ENCODE measurements at regions not wholly inside any gene's neighbourhood (a gene's known extent, or its start where the extent isn't known, plus 50 kb on each side); places are given as distances from the start of the nearest gene placed in this dataset.

DNA sequence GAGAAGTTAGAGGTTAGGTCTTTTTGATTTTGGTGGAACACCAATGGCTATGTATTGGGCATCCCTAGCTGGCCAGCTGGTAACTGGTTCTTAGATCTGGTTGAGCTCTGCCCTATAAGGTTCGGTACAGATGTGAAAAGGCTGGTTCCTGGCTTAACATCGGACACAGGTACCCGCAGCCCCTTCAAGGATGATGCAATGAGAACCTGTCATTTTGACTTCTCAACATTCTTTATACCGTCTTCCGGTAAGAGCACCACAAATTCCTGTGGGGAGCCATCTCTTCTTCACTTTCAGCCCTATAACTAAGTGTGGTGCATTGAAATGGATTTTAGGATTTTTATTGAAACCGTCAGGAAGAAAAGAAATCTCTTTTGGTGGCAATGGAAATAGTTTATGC, 222.8 kb downstream of the ADAMTS9 start:
- Histone ChIP-seq H3K27me3 (ENCODE audit: control insufficient read depth, insufficient read depth, low read length) (no peaks in the 10 kb centered on the region), H3K4me3 (ENCODE audit: low read length in 3 of 3) (no peak overlapping the region), H3K4me1 (ENCODE audit: control insufficient read depth in 2 of 3, insufficient read depth in 2 of 3, low read depth in 1 of 3, low read length in 3 of 3) (peaks cover 0 to 5% (median 0%) of the 10 kb centered on the region in 3 donors), H3K27ac (ENCODE audit: low read depth in 2 of 2, low read length in 2 of 2) (no peak overlapping the region), H3K9ac (ENCODE audit: low read length in 3 of 3) (no peak overlapping the region), H3K36me3 (ENCODE audit: control insufficient read depth in 2 of 3, insufficient read depth in 3 of 3, low read length in 3 of 3) (no peaks in the 10 kb centered on the region), H3K9me3 (ENCODE audit: control insufficient read depth in 2 of 3, insufficient read depth in 1 of 3, low read length in 3 of 3) (no peaks in the 10 kb centered on the region)
- DNase-seq, result no peak
- TF ChIP-seq, protein P1, sequence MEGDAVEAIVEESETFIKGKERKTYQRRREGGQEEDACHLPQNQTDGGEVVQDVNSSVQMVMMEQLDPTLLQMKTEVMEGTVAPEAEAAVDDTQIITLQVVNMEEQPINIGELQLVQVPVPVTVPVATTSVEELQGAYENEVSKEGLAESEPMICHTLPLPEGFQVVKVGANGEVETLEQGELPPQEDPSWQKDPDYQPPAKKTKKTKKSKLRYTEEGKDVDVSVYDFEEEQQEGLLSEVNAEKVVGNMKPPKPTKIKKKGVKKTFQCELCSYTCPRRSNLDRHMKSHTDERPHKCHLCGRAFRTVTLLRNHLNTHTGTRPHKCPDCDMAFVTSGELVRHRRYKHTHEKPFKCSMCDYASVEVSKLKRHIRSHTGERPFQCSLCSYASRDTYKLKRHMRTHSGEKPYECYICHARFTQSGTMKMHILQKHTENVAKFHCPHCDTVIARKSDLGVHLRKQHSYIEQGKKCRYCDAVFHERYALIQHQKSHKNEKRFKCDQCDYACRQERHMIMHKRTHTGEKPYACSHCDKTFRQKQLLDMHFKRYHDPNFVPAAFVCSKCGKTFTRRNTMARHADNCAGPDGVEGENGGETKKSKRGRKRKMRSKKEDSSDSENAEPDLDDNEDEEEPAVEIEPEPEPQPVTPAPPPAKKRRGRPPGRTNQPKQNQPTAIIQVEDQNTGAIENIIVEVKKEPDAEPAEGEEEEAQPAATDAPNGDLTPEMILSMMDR (IDR thresholded peaks at IDR 0.05; ENCODE audit: borderline replicate concordance, extremely low read depth, insufficient read depth), result no peak
- intact Hi-C loops (cut with DNase I), result loop anchor here (10.0 kb wide), 1 partner anchor 420 kb away; no protein-coding TSS in a partner anchor
- FAIRE-seq, result no peak

DNA sequence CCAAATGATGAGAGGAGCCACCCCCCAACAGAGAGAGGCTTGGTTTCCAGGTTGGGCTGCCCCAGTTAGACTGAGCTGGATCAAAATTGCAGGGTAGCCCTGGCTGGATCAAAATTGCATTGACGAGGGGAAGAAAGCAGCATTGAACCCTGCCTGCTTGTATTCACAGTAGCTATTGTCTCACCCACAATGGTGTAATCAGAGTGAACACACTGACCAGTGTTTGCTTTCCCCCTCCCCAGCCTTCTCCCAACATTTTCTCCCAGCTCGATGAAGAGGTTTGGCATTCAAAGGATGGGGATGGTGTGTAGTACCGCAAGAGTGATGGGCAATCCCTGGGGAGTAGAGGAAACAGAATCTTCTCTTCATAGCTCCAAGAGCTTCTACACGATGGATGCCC, 223.8 kb downstream of the ADAMTS9 start:
- Histone ChIP-seq H3K4me3 (ENCODE audit: low read length in 3 of 3) (no peak overlapping the region), H3K4me1 (ENCODE audit: control insufficient read depth in 2 of 3, insufficient read depth in 2 of 3, low read depth in 1 of 3, low read length in 3 of 3) (peaks cover 0 to 5% (median 0%) of the 10 kb centered on the region in 3 donors), H3K27me3 (ENCODE audit: control insufficient read depth, insufficient read depth, low read length) (no peaks in the 10 kb centered on the region), H3K9me3 (ENCODE audit: control insufficient read depth in 2 of 3, insufficient read depth in 1 of 3, low read length in 3 of 3) (no peaks in the 10 kb centered on the region), H3K36me3 (ENCODE audit: control insufficient read depth in 2 of 3, insufficient read depth in 3 of 3, low read length in 3 of 3) (no peaks in the 10 kb centered on the region), H3K27ac (ENCODE audit: low read depth in 2 of 2, low read length in 2 of 2) (no peak overlapping the region), H3K9ac (ENCODE audit: low read length in 3 of 3) (no peak overlapping the region)
- FAIRE-seq (no peak), DNase-seq (no peak)
- intact Hi-C loops (cut with DNase I), result loop anchor here (10.0 kb wide), 1 partner anchor 419 kb away; no protein-coding TSS in a partner anchor
- TF ChIP-seq, protein P1 (IDR thresholded peaks at IDR 0.05; ENCODE audit: borderline replicate concordance, extremely low read depth, insufficient read depth), result no peak

DNA sequence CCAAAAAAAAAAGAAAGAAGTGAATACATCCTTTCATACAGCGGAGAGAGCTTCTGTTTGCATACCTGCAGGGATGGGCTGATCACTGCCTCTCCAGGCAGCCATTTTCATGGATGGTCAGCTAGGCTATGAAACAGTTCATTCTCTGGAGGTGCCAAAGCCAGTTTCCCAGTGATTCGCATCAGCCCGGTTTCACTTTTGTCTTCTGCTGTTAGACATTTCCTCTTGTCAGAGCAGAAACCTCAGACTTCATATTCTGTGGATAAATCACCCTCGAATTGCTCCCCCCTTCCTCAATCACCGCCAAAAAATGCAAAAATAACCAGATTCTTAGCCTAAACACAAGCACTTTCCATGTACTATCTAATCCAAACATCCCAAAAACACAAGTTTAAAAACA, 225.6 kb downstream of the ADAMTS9 start:
- TF ChIP-seq, protein P1 (IDR thresholded peaks at IDR 0.05; ENCODE audit: borderline replicate concordance, extremely low read depth, insufficient read depth), result no peak
- no peak overlapping the region for H3K9ac ChIP-seq (ENCODE audit: low read length in 3 of 3)
- H3K9me3 ChIP-seq (ENCODE audit: control insufficient read depth in 2 of 3, insufficient read depth in 1 of 3, low read length in 3 of 3), result no peaks in the 10 kb centered on the region
- no peaks in the 10 kb centered on the region for H3K27me3 ChIP-seq (ENCODE audit: control insufficient read depth, insufficient read depth, low read length)
- FAIRE-seq (no peak), DNase-seq (peak in 1 of 5 donors; percentile 31)
- intact Hi-C loops (cut with DNase I), result loop anchor here (10.0 kb wide), 1 partner anchor 417 kb away; no protein-coding TSS in a partner anchor
- no peak overlapping the region for H3K4me3 ChIP-seq (ENCODE audit: low read length in 3 of 3)
- H3K36me3 ChIP-seq (ENCODE audit: control insufficient read depth in 2 of 3, insufficient read depth in 3 of 3, low read length in 3 of 3), result no peaks in the 10 kb centered on the region
- no peak overlapping the region for H3K27ac ChIP-seq (ENCODE audit: low read depth in 2 of 2, low read length in 2 of 2)
- H3K4me1 ChIP-seq (ENCODE audit: control insufficient read depth in 2 of 3, insufficient read depth in 2 of 3, low read depth in 1 of 3, low read length in 3 of 3), result peaks cover 0 to 3% (median 0%) of the 10 kb centered on the region in 3 donors

DNA sequence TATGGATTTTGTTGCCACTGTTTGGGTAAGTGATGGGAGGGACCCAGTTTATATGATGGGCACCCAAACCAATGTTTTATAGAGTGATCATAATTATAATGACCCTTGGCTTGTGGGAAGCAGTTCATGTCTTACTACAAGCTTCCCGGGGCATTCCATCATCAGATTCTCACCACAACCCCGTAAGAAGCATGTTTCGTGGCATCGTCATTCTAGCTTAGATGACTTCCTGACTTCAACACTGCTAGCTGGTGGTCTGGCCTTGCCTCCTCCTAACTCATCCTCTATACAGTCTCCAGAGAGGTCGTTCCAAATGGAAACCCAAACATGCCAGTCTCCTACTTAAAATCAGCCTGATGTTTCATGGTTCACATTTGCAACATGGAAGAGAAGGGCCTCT, 226.9 kb downstream of the ADAMTS9 start:
- no peaks in the 10 kb centered on the region for H3K9me3 ChIP-seq (ENCODE audit: control insufficient read depth in 2 of 3, insufficient read depth in 1 of 3, low read length in 3 of 3)
- intact Hi-C loops (cut with DNase I), result loop anchor here (10.0 kb wide), 1 partner anchor 416 kb away; no protein-coding TSS in a partner anchor
- no peak overlapping the region for H3K4me3 ChIP-seq (ENCODE audit: low read length in 3 of 3)
- no peak for DNase-seq
- H3K36me3 ChIP-seq (ENCODE audit: control insufficient read depth in 2 of 3, insufficient read depth in 3 of 3, low read length in 3 of 3), result no peaks in the 10 kb centered on the region
- TF ChIP-seq, protein P1 (IDR thresholded peaks at IDR 0.05; ENCODE audit: borderline replicate concordance, extremely low read depth, insufficient read depth), result no peak
- no peak overlapping the region for H3K27ac ChIP-seq (ENCODE audit: low read depth in 2 of 2, low read length in 2 of 2)
- FAIRE-seq, result no peak
- H3K27me3 ChIP-seq (ENCODE audit: control insufficient read depth, insufficient read depth, low read length), result no peaks in the 10 kb centered on the region
- H3K4me1 ChIP-seq (ENCODE audit: control insufficient read depth in 2 of 3, insufficient read depth in 2 of 3, low read depth in 1 of 3, low read length in 3 of 3), result peaks cover 0 to 3% (median 0%) of the 10 kb centered on the region in 3 donors
- no peak overlapping the region for H3K9ac ChIP-seq (ENCODE audit: low read length in 3 of 3)

Measured in kidney (tissue), 13 donors.